HCT116 (cell line): ENCODE measurements at regions not wholly inside any gene's neighbourhood (a gene's known extent, or its start where the extent isn't known, plus 50 kb on each side); places are given as distances from the start of the nearest gene placed in this dataset.

Experiments
- CEBPB ChIP-seq: IDR thresholded peaks from 2 replicates; pipeline ENCODE4 v1.6.1; 2012; ENCODE audit warnings: low read depth
- EZH2 ChIP-seq: fragments of 200-600 bp; sonication (generic); IDR thresholded peaks from 2 replicates; pipeline ENCODE4 v1.6.1; 2017; ENCODE audit warnings: antibody characterized with exemption, mixed run types
- POLR2A ChIP-seq: IDR thresholded peaks from 2 replicates; pipeline ENCODE4 v1.7.0; 2011; ENCODE audit warnings: borderline replicate concordance; ENCODE audit not compliant: insufficient read depth, insufficient read length; ENCODE audit errors: extremely low read depth
- POLR2AphosphoS5 ChIP-seq: IDR thresholded peaks from 2 replicates; pipeline ENCODE4 v1.6.1; 2011; ENCODE audit warnings: mild to moderate bottlenecking, low read depth, low read length, moderate library complexity
- SRF ChIP-seq: IDR thresholded peaks from 2 replicates; pipeline ENCODE4 v1.6.1; 2012; ENCODE audit warnings: low read depth
- YY1 ChIP-seq: IDR thresholded peaks from 2 replicates; pipeline ENCODE4 v1.6.1; 2011; ENCODE audit warnings: low read length, low read depth, moderate library complexity, mild to moderate bottlenecking; ENCODE audit not compliant: insufficient replicate concordance; ENCODE audit errors: extremely low read depth
- TF ChIP-seq, protein P1 (sequence below): IDR thresholded peaks from 2 replicates; pipeline ENCODE4 v1.6.1; 2012; ENCODE audit warnings: low read depth
- TF ChIP-seq, protein P2 (sequence below), 3 experiments: fragments of 200-600 bp in 1 of 3; sonication (generic) in 1 of 3; IDR thresholded peaks in 2 of 3; conservative IDR thresholded peaks in 1 of 3; 2 replicates each; pipeline ENCODE4 v1.5.1; 2012 to 2017; ENCODE audit warnings: low read depth in 2 of 3, low read length in 2 of 3, antibody characterized with exemption in 1 of 3, borderline replicate concordance in 1 of 3, control low read depth in 1 of 3, mild to moderate bottlenecking in 1 of 3, mixed read lengths in 1 of 3, mixed run types in 1 of 3, moderate library complexity in 1 of 3; ENCODE audit not compliant: insufficient read depth in 1 of 3
- TF ChIP-seq, protein P3 (sequence below): IDR thresholded peaks from 2 replicates; pipeline ENCODE4 v1.6.1; 2012
- TF ChIP-seq, protein P4 (sequence below): IDR thresholded peaks from 2 replicates; pipeline ENCODE4 v1.6.1; 2012

DNA sequence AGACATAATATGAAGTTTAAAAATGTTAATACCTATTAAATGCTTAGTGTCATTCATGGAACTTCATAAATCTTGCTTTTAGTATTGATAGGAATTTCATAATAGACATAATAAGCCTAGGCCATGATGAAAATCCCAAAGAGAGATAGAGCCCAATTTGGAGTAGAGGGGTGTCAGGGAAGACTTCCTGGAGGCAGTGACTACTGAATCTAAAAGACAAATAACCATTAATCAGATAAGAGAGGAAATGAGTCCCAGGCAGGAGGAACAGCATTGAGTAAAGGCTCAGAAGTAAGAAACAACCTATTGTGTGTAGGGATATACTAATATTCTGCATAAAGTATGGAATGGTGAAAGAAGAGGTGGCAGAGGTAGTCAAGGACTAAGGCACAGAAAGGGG lies 126.9 kb upstream of the MRPS22 start:
- TF ChIP-seq, protein P1, sequence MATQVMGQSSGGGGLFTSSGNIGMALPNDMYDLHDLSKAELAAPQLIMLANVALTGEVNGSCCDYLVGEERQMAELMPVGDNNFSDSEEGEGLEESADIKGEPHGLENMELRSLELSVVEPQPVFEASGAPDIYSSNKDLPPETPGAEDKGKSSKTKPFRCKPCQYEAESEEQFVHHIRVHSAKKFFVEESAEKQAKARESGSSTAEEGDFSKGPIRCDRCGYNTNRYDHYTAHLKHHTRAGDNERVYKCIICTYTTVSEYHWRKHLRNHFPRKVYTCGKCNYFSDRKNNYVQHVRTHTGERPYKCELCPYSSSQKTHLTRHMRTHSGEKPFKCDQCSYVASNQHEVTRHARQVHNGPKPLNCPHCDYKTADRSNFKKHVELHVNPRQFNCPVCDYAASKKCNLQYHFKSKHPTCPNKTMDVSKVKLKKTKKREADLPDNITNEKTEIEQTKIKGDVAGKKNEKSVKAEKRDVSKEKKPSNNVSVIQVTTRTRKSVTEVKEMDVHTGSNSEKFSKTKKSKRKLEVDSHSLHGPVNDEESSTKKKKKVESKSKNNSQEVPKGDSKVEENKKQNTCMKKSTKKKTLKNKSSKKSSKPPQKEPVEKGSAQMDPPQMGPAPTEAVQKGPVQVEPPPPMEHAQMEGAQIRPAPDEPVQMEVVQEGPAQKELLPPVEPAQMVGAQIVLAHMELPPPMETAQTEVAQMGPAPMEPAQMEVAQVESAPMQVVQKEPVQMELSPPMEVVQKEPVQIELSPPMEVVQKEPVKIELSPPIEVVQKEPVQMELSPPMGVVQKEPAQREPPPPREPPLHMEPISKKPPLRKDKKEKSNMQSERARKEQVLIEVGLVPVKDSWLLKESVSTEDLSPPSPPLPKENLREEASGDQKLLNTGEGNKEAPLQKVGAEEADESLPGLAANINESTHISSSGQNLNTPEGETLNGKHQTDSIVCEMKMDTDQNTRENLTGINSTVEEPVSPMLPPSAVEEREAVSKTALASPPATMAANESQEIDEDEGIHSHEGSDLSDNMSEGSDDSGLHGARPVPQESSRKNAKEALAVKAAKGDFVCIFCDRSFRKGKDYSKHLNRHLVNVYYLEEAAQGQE: no peak
- TF ChIP-seq, protein P2, sequence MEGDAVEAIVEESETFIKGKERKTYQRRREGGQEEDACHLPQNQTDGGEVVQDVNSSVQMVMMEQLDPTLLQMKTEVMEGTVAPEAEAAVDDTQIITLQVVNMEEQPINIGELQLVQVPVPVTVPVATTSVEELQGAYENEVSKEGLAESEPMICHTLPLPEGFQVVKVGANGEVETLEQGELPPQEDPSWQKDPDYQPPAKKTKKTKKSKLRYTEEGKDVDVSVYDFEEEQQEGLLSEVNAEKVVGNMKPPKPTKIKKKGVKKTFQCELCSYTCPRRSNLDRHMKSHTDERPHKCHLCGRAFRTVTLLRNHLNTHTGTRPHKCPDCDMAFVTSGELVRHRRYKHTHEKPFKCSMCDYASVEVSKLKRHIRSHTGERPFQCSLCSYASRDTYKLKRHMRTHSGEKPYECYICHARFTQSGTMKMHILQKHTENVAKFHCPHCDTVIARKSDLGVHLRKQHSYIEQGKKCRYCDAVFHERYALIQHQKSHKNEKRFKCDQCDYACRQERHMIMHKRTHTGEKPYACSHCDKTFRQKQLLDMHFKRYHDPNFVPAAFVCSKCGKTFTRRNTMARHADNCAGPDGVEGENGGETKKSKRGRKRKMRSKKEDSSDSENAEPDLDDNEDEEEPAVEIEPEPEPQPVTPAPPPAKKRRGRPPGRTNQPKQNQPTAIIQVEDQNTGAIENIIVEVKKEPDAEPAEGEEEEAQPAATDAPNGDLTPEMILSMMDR (IDR thresholded peaks at IDR 0.05 in 2 of 3, conservative IDR thresholded peaks at IDR 0.05 in 1 of 3; ENCODE audit: borderline replicate concordance in 1 of 3, insufficient read depth in 1 of 3, low read depth in 2 of 3, low read length in 2 of 3): no peak
- TF ChIP-seq CEBPB: no peak
- no peak for TF ChIP-seq YY1
- no peak for TF ChIP-seq EZH2
- TF ChIP-seq POLR2A: no peak
- TF ChIP-seq, protein P3, sequence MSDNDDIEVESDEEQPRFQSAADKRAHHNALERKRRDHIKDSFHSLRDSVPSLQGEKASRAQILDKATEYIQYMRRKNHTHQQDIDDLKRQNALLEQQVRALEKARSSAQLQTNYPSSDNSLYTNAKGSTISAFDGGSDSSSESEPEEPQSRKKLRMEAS: no peak
- no peak for TF ChIP-seq SRF
- no peak for TF ChIP-seq POLR2AphosphoS5
- TF ChIP-seq, protein P4, sequence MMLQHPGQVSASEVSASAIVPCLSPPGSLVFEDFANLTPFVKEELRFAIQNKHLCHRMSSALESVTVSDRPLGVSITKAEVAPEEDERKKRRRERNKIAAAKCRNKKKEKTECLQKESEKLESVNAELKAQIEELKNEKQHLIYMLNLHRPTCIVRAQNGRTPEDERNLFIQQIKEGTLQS: no peak
